RWPE1 (cell line): ENCODE measurements at regions not wholly inside any gene's neighbourhood (a gene's known extent, or its start where the extent isn't known, plus 50 kb on each side); places are given as distances from the start of the nearest gene placed in this dataset.

ENCODE experiments used
- CTCF ChIA-PET: fragments of 350-600 bp; sonication (Branson Sonifier 250); formaldehyde crosslinking; extraction: SDS; loops from one replicate; lab custom pipeline; 2021; lab: Yijun Ruan, JAX
- POLR2A ChIA-PET: fragments of 400-600 bp; formaldehyde crosslinking; extraction: SDS; loops from one replicate; lab custom pipeline; 2020; ENCODE audit warnings: antibody characterized with exemption; ENCODE audit not compliant: low non-redundant PET; lab: Yijun Ruan, JAX
- DNase-seq: peaks from one replicate; pipeline ENCODE4 v3.0.0; 2012; ENCODE audit warnings: low spot score
- H3K27ac ChIP-seq: fragments of 450-650 bp; 2 replicates; pipeline ENCODE4 v1.5.1; 2017
- TF ChIP-seq, protein P1 (sequence below): fragments of 450-650 bp; conservative IDR thresholded peaks from 2 replicates; pipeline ENCODE4 v1.5.1; 2017; ENCODE audit warnings: low read depth, mild to moderate bottlenecking

DNA sequence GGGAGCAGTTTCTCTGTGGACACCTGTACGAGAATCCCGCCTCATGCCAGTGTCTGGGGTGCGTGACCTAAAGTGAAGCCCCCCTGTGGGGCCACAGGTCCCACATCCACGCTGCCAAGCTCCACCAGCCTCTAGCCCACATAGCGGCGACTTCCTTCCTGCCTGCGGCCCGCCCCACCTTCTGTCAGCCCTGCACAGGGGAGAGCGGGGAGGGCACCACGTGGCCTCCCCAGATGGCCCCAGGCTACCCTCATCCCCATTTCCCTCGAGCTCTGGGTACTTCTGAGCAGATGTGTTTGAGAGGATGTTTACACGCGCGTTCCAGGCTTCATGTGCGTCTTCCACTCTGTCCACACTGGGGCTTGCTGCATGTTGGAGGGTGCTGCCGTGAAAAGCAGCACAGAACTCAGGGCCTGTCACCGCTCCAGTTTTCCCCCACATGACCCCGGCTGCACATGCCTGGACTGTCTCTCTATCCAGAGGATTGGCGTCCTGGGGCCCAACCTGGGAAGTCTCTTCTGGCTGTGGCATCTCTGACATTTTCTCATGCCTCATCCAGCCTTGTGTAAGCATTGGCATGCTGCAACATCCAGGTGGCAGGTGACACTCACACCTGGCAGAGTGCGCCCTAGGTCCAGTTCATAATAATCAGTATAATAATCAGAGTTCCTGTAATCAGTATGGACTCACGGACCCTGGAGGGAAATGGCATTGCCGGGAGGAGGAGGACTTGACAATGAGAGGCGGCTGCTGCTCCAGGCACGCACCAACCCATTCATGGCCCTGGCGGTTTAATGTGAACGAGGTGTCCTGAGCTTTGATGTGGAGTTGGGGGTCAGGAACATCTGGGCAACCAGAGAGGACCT lies 146.3 kb upstream of the TWIST2 start:
- CTCF ChIA-PET: no interaction called here
- no peak for DNase-seq

GRCh38 chr2:238702276-238703052 lies 145.4 kb upstream of the TWIST2 start:
- TF ChIP-seq, protein P1, sequence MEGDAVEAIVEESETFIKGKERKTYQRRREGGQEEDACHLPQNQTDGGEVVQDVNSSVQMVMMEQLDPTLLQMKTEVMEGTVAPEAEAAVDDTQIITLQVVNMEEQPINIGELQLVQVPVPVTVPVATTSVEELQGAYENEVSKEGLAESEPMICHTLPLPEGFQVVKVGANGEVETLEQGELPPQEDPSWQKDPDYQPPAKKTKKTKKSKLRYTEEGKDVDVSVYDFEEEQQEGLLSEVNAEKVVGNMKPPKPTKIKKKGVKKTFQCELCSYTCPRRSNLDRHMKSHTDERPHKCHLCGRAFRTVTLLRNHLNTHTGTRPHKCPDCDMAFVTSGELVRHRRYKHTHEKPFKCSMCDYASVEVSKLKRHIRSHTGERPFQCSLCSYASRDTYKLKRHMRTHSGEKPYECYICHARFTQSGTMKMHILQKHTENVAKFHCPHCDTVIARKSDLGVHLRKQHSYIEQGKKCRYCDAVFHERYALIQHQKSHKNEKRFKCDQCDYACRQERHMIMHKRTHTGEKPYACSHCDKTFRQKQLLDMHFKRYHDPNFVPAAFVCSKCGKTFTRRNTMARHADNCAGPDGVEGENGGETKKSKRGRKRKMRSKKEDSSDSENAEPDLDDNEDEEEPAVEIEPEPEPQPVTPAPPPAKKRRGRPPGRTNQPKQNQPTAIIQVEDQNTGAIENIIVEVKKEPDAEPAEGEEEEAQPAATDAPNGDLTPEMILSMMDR: no peak
- ChIA-PET CTCF (interaction anchor here (0.7 kb wide), 1 partner anchor 213 kb away, joined by 3 read pairs; no protein-coding TSS in a partner anchor), POLR2A (no interaction called here)
- no peak for DNase-seq
- H3K27ac ChIP-seq: no peak overlapping the region

More for the DNA sequence above, 146.3 kb upstream of the TWIST2 start:
- TF ChIP-seq, protein P1: no peak
- H3K27ac ChIP-seq: no peak overlapping the region
- POLR2A ChIA-PET: no interaction called here

DNA sequence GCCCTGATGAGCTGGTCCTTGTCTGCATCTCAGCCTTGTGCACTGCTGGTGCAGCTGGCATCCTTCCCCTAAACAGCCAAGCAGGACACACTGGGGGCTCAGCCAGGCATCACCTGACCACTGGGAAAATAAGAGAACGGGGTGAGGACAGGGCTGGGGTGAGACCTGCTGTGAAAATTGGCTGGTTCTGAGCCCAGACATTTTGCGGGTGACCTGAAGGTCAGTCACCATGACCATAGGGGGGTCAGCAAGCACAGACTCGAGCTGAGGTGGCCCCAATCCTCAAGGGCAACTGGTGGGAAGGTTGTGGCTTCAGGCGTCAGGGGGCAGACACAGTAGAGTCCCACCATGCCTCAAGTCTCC lies 144.9 kb upstream of the TWIST2 start:
- CTCF ChIA-PET: interaction anchor here (0.7 kb wide), 1 partner anchor 214 kb away, joined by 3 read pairs; no protein-coding TSS in a partner anchor
- TF ChIP-seq, protein P1: no peak
- no peak for DNase-seq
- POLR2A ChIA-PET: no interaction called here
- no peak overlapping the region for H3K27ac ChIP-seq

GRCh38 chr2:238703436-238703835 lies 144.4 kb upstream of the TWIST2 start:
- TF ChIP-seq, protein P1: no peak
- no peak for DNase-seq
- CTCF ChIA-PET: interaction anchor here (0.7 kb wide), 1 partner anchor 214 kb away, joined by 3 read pairs; no protein-coding TSS in a partner anchor
- no peak overlapping the region for H3K27ac ChIP-seq
- POLR2A ChIA-PET: no interaction called here

- no peak for DNase-seq
- ChIA-PET CTCF (interaction anchor here (0.5 kb wide), 1 partner anchor 266 kb away, joined by 3 read pairs; no protein-coding TSS in a partner anchor), POLR2A (no interaction called here)
- no peak overlapping the region for H3K27ac ChIP-seq
- TF ChIP-seq, protein P1: no peak
These were observed 143.2 kb upstream of the TWIST2 start for GRCh38 chr2:238704471-238705225.
